HG02623 (cell line): ENCODE measurements at regions not wholly inside any gene's neighbourhood (a gene's known extent, or its start where the extent isn't known, plus 50 kb on each side); places are given as distances from the start of the nearest gene placed in this dataset.
"Not testable (repeated sequence)": the region's sequence is repeated elsewhere in the genome, so short reads cannot be mapped to it uniquely, and the experiment has no call there.

Source experiments
- ATAC-seq: cut with Tn5 transposase; IDR thresholded peaks from one replicate; pipeline ENCODE4 v1.9.1; 2021; ENCODE audit warnings: moderate library complexity; ENCODE audit not compliant: unreplicated experiment

- ATAC-seq, result no peak
Measured at GRCh38 chr12:31215518-31216232, 110.3 kb downstream of the SINHCAF start.

GRCh38 chr12:31216479-31216878 is 109.5 kb downstream of the SINHCAF start:
- ATAC-seq, result no peak

- no peak for ATAC-seq
Measured at GRCh38 chr12:31217356-31218130, 108.4 kb downstream of the SINHCAF start.

GRCh38 chr12:31218203-31219025 is 107.5 kb downstream of the SINHCAF start:
- ATAC-seq, result no peak

- ATAC-seq, result no peak
Measured at GRCh38 chr12:31219521-31219920, 106.4 kb downstream of the SINHCAF start.

GRCh38 chr12:31220061-31220460 is 105.9 kb downstream of the SINHCAF start:
- ATAC-seq, result no peak

- ATAC-seq, result no peak
Measured at GRCh38 chr12:31220633-31221550, 105.1 kb downstream of the SINHCAF start.

GRCh38 chr12:31221551-31221945 is 104.4 kb downstream of the SINHCAF start:
- no peak for ATAC-seq

- ATAC-seq, result no peak
Measured at GRCh38 chr12:31222620-31223222, 103.2 kb downstream of the SINHCAF start.

- not testable (repeated sequence) for ATAC-seq
Measured at GRCh38 chr12:31223640-31224039, 102.3 kb downstream of the SINHCAF start.

GRCh38 chr12:31224768-31225448 is 101.0 kb downstream of the SINHCAF start:
- ATAC-seq, result no peak

GRCh38 chr12:31225656-31226535 is 100.1 kb downstream of the SINHCAF start:
- ATAC-seq, result no peak

- ATAC-seq, result no peak
Measured at GRCh38 chr12:31226639-31227038, 99.3 kb downstream of the SINHCAF start.

- no peak for ATAC-seq
Measured at GRCh38 chr12:31227401-31227981, 98.5 kb downstream of the SINHCAF start.

- no peak for ATAC-seq
Measured at GRCh38 chr12:31228811-31229792, 96.8 kb downstream of the SINHCAF start.

GRCh38 chr12:31230004-31230403 is 95.9 kb downstream of the SINHCAF start:
- ATAC-seq, result no peak
